Activated CD8-positive, alpha-beta memory T cell treated with anti-CD3 and anti-CD28 coated beads for 24 hours (primary cell): ENCODE measurements at regions not wholly inside any gene's neighbourhood (a gene's known extent, or its start where the extent isn't known, plus 50 kb on each side); places are given as distances from the start of the nearest gene placed in this dataset.
A peak's percentile ranks its signal among the peaks of the same experiment; 100 is the strongest.

Source experiments
- DNase-seq: peaks from one replicate; pipeline ENCODE4 v3.0.0-alpha.2; 2020

- DNase-seq: peak; percentile 54
Measured at GRCh38 chr15:38672814-38673670, 108.4 kb upstream of the RASGRP1 start.

GRCh38 chr15:38674448-38674847 lies 109.8 kb upstream of the RASGRP1 start:
- DNase-seq: no peak

- DNase-seq: no peak
Measured at GRCh38 chr15:38678281-38678680, 113.7 kb upstream of the RASGRP1 start.

- no peak for DNase-seq
Measured at GRCh38 chr15:38680775-38681174, 116.2 kb upstream of the RASGRP1 start.

- no peak for DNase-seq
Measured at GRCh38 chr15:38682363-38682762, 117.7 kb upstream of the RASGRP1 start.

- DNase-seq: no peak
Measured at GRCh38 chr15:38682861-38683260, 118.2 kb upstream of the RASGRP1 start.

GRCh38 chr15:38683382-38684242 lies 119.0 kb upstream of the RASGRP1 start:
- peak; percentile 82 for DNase-seq

- no peak for DNase-seq
Measured at GRCh38 chr15:38684440-38685010, 119.9 kb upstream of the RASGRP1 start.

GRCh38 chr15:38685686-38686339 lies 121.2 kb upstream of the RASGRP1 start:
- DNase-seq: peak; percentile 62

- DNase-seq: no peak
Measured at GRCh38 chr15:38687340-38687739, 122.7 kb upstream of the RASGRP1 start.

GRCh38 chr15:38687775-38688495 lies 123.3 kb upstream of the RASGRP1 start:
- DNase-seq: no peak

GRCh38 chr15:38688761-38689160 lies 124.1 kb upstream of the RASGRP1 start:
- peak; percentile 66 for DNase-seq

- no peak for DNase-seq
Measured at GRCh38 chr15:38689522-38689921, 124.9 kb upstream of the RASGRP1 start.

GRCh38 chr15:38690216-38690615 lies 125.6 kb upstream of the RASGRP1 start:
- DNase-seq: no peak

GRCh38 chr15:38690719-38691332 lies 126.2 kb upstream of the RASGRP1 start:
- peak; percentile 90 for DNase-seq

- DNase-seq: no peak
Measured at GRCh38 chr15:38691377-38691776, 126.8 kb upstream of the RASGRP1 start.

GRCh38 chr15:38691965-38692788 lies 127.6 kb upstream of the RASGRP1 start:
- DNase-seq: no peak

- DNase-seq: no peak
Measured at GRCh38 chr15:38692789-38693062, 128.1 kb upstream of the RASGRP1 start.

- no peak for DNase-seq
Measured at GRCh38 chr15:38695249-38696108, 130.9 kb upstream of the RASGRP1 start.

GRCh38 chr15:38696109-38696727 lies 131.6 kb upstream of the RASGRP1 start:
- peak; percentile 79 for DNase-seq
